ENCODE measurements at regions not wholly inside any gene's neighbourhood (a gene's known extent, or its start where the extent isn't known, plus 50 kb on each side); places are given as distances from the start of the nearest gene placed in this dataset.

- TF ChIP-seq CTCF (IDR thresholded peaks at IDR 0.05; ENCODE audit: low read depth, low read length): no peak
- no peak for DNase-seq (ENCODE audit: extremely low read depth, low read depth)
Observed at GRCh38 chr5:77923666-77924065, 147.5 kb upstream of the TBCA start.

- no peak for TF ChIP-seq CTCF (IDR thresholded peaks at IDR 0.05; ENCODE audit: low read depth, low read length)
- no peak for DNase-seq (ENCODE audit: extremely low read depth, low read depth)
Observed at GRCh38 chr5:77921094-77921768, 145.1 kb upstream of the TBCA start.

GRCh38 chr5:77920359-77921058, 144.4 kb upstream of the TBCA start:
- TF ChIP-seq CTCF (IDR thresholded peaks at IDR 0.05; ENCODE audit: low read depth, low read length): no peak
- no peak for DNase-seq (ENCODE audit: extremely low read depth, low read depth)

GRCh38 chr5:77915346-77915745, 139.2 kb upstream of the TBCA start:
- DNase-seq (ENCODE audit: extremely low read depth, low read depth): no peak
- no peak for TF ChIP-seq CTCF (IDR thresholded peaks at IDR 0.05; ENCODE audit: low read depth, low read length)

GRCh38 chr5:77912721-77913120, 136.6 kb upstream of the TBCA start:
- no peak for TF ChIP-seq CTCF (IDR thresholded peaks at IDR 0.05; ENCODE audit: low read depth, low read length)
- no peak for DNase-seq (ENCODE audit: extremely low read depth, low read depth)

- no peak for TF ChIP-seq CTCF (IDR thresholded peaks at IDR 0.05; ENCODE audit: low read depth, low read length)
- DNase-seq (ENCODE audit: extremely low read depth, low read depth): no peak
Observed at GRCh38 chr5:77910602-77911188, 134.6 kb upstream of the TBCA start.

- TF ChIP-seq CTCF (IDR thresholded peaks at IDR 0.05; ENCODE audit: low read depth, low read length): no peak
Observed at GRCh38 chr5:77909237-77909636, 133.1 kb upstream of the TBCA start.

More at GRCh38 chr5:77909237-77909636, 133.1 kb upstream of the TBCA start:
- DNase-seq (ENCODE audit: extremely low read depth, low read depth): no peak
